GM18498 (cell line): ENCODE measurements at regions not wholly inside any gene's neighbourhood (a gene's known extent, or its start where the extent isn't known, plus 50 kb on each side); places are given as distances from the start of the nearest gene placed in this dataset.

Source experiments
- ATAC-seq: cut with Tn5 transposase; IDR thresholded peaks from one replicate; pipeline ENCODE4 v1.9.1; 2021; ENCODE audit warnings: mild to moderate bottlenecking, moderate library complexity; ENCODE audit not compliant: unreplicated experiment

GRCh38 chr4:27703771-27704170 lies 843.1 kb downstream of the STIM2 start:
- no peak for ATAC-seq

- ATAC-seq = no peak
Observed at GRCh38 chr4:27711041-27711440, 850.4 kb downstream of the STIM2 start.

GRCh38 chr4:27714073-27714472 lies 853.4 kb downstream of the STIM2 start:
- no peak for ATAC-seq

- ATAC-seq = no peak
Observed at GRCh38 chr4:27716693-27717430, 856.2 kb downstream of the STIM2 start.

- no peak for ATAC-seq
Observed at GRCh38 chr4:27717431-27717755, 856.8 kb downstream of the STIM2 start.

GRCh38 chr4:27720010-27720766 lies 859.5 kb downstream of the STIM2 start:
- peak; percentile 68 for ATAC-seq

GRCh38 chr4:27721193-27721592 lies 860.6 kb downstream of the STIM2 start:
- ATAC-seq = no peak

GRCh38 chr4:27728892-27729291 lies 868.3 kb downstream of the STIM2 start:
- no peak for ATAC-seq

- ATAC-seq = no peak
Observed at GRCh38 chr4:27742816-27743215, 882.2 kb downstream of the STIM2 start.

GRCh38 chr4:27759611-27760575 lies 899.3 kb downstream of the STIM2 start:
- ATAC-seq = no peak

- peak; percentile 17 for ATAC-seq
Observed at GRCh38 chr4:27763830-27764525, 903.3 kb downstream of the STIM2 start.

- peak; percentile 66 for ATAC-seq
Observed at GRCh38 chr4:27764526-27764837, 903.8 kb downstream of the STIM2 start.

- ATAC-seq = no peak
Observed at GRCh38 chr4:27770895-27771294, 910.3 kb downstream of the STIM2 start.

- no peak for ATAC-seq
Observed at GRCh38 chr4:27775156-27775555, 914.5 kb downstream of the STIM2 start.

- no peak for ATAC-seq
Observed at GRCh38 chr4:27779827-27780226, 919.2 kb downstream of the STIM2 start.

GRCh38 chr4:27787195-27787594 lies 926.6 kb downstream of the STIM2 start:
- no peak for ATAC-seq

- no peak for ATAC-seq
Observed at GRCh38 chr4:27789773-27790172, 929.1 kb downstream of the STIM2 start.

GRCh38 chr4:27790911-27791310 lies 930.3 kb downstream of the STIM2 start:
- ATAC-seq = no peak

- ATAC-seq = no peak
Observed at GRCh38 chr4:27791640-27792039, 931.0 kb downstream of the STIM2 start.

- ATAC-seq = no peak
Observed at GRCh38 chr4:27807207-27807606, 946.6 kb downstream of the STIM2 start.

GRCh38 chr4:27811948-27812347 lies 951.3 kb downstream of the STIM2 start:
- ATAC-seq = no peak
